M059J (cell line): ENCODE measurements at regions not wholly inside any gene's neighbourhood (a gene's known extent, or its start where the extent isn't known, plus 50 kb on each side); places are given as distances from the start of the nearest gene placed in this dataset.

Source experiments
- DNase-seq: peaks from one replicate; pipeline ENCODE4 v3.0.0-alpha.2; 2012; ENCODE audit warnings: low read depth

DNA sequence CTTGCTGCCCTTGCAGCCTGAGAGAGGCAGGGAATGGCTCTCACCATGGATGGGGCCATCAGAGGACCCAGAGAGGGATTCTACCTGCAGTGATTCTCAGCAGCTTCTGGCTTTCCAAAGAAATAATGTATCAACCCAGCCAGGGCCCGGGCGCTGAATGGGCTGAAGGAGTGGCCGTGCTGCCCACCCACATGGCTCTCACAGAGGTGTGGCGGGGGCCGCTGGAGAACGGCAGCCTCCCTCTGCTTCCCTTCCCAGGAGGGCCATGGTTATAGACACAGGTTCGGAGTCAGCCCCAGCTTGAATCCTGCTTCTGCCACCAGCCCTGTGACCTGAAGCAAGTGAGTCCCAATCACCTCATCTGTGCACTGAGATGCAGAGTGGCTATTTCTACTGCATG lies 82.7 kb downstream of the THAP12 start:
- no peak for DNase-seq

- DNase-seq = no peak
These were observed 84.0 kb downstream of the THAP12 start for GRCh38 chr11:76296731-76297542.

GRCh38 chr11:76293189-76293631 lies 86.9 kb upstream of the WNT11 start:
- no peak for DNase-seq

- no peak for DNase-seq
These were observed 86.4 kb upstream of the WNT11 start for GRCh38 chr11:76292583-76293188.

DNA sequence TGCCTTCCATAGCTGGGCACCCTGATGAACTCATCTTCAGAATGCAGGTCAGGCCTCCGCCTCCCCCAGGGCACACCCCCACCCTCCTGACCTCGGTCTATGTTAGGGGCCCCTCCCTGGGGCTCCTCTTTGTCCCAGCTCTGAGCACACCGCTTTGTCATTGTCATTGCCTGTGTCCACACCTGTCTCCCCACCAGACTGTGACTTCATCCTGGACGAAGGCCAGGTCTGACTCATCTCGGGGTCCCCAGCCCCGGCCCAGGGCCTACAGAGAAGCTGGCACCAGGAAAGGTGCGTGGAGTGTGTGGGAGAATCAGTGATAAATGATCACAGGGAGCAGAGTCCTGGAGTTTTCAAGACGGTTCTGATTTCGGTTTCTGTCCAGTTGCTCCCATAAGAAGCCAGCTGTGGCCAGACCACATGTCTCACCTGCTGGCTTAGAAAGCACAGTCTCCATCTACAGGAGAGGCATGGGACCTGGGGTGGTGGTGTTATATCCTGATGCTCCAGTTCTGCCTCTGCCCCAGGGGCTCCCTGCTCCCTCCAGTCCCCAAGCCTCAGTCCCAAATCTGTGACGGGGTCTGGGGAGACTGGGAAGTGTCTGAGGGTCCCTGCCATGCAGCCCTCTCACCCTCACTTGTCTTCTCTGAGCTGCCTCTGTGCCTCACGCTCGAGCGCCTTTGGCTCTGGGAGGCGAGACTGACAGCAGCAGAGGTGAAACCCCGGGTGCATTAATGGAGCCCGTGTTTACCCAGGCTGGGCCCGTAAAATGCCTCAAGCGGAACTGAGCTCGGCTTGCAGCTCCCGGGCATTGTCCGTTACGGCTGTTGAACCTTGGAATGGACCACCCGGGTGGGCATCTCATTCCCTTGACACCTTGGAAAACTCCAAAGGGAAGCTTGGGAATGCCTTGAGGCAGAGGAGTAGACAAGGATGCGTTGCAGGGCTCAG lies 85.5 kb upstream of the WNT11 start:
- peak; percentile 19 for DNase-seq

DNA sequence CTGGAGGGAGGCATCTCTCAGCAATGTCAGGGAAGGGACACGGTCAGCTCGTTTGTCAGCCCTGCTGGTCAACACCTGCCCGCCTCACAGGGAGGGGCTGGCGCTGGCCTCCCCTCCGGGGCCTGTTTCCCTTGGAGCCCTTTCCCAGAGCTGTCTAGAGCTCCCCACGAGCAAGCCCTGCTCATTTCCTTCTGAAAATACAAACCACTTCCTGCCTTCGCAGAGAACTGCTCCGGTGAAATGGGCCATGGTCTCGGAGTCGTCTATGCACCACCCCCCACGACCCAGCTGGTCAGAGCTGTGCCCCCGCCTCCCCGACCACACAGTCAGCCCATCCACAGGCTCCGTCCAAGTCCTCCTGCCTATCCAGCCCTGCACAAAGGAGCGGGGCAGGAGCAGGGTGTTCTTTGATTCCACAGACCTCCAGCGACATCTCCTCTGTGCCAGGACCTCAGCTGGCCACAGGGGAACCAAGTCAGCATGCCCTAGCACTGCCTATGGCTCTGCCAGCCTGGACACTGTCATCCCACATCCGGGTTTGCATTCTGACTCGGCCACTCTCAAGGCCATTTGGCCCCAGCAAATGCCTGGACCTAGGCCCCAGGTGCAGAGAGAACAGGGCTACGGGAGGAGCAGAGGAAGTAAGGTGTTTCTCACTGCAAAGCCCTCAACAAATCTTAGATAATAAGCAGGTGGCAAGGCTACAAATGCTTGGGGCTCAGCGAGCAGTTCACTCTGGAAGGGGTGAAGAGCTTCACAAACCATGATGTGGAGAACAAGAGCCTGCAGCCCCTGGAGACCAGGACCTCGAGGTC lies 82.1 kb upstream of the WNT11 start:
- DNase-seq = no peak

GRCh38 chr11:76287227-76287626 lies 80.9 kb upstream of the WNT11 start:
- no peak for DNase-seq

GRCh38 chr11:76285397-76286104 lies 79.2 kb upstream of the WNT11 start:
- no peak for DNase-seq

DNA sequence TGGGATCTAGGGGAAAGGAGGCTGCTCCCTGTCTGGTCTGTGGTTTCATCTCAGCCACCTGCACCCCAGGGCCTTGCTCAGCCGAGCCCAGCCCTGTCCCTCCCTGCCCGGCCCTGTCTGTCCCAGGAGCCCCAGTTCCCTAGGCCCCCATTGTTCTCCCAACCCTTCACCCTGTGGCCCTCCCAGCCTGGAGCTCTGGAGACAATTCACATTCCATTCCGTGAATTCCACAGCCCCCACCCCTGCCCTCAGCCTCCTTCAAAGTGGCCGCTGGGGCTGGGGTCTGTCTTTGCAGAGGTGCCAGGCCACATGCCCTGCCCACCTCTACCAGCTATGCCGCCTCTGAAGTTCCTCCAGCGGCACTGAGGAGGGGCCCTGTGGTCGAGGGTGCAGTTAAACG lies 77.9 kb upstream of the WNT11 start:
- no peak for DNase-seq

GRCh38 chr11:76282811-76283595 lies 76.7 kb upstream of the WNT11 start:
- DNase-seq = no peak

- DNase-seq = no peak
These were observed 75.9 kb upstream of the WNT11 start for GRCh38 chr11:76282172-76282571.

DNA sequence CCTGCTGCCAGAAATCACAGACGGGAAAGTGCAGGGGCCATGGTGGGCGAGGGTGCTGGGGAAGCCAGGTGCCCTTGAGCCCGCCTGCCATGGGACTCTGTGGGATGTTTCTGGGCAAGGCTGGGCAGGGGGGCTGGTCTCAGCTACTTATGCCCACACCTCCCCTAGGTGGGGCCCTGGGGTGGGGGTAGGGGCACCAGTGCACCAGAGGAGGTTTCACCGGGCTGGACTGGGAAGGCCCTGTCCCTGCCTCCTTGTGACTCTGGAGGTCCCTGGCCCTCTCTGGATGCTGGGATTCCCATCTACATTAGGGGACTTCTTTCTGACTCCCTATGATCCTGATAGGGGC lies 75.2 kb upstream of the WNT11 start:
- no peak for DNase-seq

GRCh38 chr11:76280882-76281557 lies 74.7 kb upstream of the WNT11 start:
- DNase-seq = no peak

DNA sequence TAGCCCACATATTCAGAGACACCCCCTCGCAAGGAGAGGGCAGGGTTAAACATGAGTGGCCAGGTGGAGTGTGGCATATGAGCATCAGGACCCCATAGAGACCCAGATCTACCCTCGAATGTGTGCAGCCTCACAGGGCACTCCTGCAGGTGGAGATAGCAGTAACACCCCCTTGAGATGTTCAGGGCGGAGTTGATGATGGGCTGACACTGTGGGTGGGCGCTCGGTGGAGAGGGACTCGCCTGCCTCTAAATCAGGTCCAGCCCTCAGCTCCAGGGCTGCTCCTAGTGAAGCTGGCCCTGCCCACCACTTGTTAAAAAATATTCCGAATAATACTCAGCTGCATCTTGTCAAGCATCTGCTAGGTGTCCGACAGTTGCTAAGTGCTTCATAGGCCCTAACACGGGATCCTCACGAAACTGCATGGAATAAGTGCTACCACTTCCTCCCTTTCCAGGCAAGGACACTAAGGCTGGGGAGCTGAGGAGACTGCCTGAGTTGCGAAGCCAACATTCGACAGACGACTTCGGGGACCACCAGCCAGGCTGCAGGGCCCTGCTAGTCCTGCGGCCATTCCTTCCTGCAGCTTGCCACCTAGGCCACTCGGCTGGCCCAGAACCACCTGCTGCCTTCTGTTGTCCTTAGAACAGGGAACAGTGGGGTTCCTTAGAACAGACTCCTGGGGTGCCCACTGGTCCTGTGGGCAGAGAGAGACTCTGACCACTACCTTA lies 74.0 kb upstream of the WNT11 start:
- no peak for DNase-seq

- DNase-seq = no peak
These were observed 73.3 kb upstream of the WNT11 start for GRCh38 chr11:76279646-76280045.

- no peak for DNase-seq
These were observed 72.7 kb upstream of the WNT11 start for GRCh38 chr11:76279038-76279437.

DNA sequence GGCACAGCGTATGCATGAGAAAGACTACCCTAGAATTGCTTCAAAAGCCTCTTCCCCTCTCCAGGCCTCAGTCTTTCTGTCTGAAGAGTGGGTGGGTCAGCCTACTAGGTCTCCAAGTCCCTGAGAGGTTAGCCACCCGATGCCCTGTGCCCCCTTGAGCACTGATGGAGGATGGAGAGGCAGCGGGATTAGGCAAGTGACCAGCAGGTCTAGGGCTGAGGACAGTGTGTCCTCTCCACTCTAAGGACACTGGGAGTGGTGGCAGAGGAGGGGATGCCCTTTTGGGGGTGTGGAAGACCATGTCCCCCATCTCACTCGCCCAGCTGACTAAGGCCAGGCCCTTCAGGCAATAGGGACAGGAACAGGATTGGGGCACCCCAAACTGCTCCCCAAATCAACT lies 72.2 kb upstream of the WNT11 start:
- DNase-seq = no peak

DNA sequence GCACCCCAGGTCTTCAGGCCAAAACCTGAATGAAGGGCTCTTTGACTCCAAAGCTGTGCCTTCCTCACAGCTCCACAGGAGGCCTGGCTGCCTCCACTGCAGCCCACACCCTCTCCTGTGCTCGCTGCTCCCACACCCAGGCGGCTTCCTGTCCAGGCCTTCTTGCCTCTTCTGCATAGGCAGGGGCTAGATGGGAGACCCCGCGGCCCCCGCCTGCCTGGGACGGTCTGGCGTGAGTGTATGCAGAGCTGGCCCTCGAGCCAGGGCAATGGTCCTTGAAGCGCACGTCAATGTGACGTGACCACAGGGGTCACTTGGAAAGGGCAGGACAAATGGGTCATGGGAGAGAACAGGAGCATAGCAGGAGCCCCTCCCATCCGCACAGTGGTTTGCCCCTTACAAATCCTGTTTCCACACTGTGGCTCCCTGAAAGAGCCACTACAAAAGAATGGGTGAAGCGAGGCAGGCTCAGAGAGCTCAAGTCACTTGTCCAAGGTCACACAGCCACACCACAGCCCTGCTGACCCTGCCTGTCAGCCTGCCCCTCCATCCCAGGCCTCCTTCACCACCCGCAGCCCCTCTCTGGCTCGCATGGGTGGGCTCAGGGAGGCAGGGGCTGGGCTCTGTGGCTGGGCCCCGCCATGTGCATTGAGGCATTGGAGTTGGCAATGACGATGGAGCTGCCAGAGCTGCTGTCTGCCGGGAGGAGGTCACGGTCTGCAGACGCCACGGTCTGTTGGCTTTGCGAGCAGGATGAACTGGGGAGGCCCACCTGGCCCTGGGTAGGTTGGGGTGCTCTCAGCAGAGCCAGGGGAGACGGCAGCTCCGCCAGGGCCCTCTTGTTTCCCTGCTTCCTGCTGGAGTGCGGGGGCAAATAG lies 71.2 kb upstream of the WNT11 start:
- no peak for DNase-seq
